SU-DHL-6 (cell line): ENCODE measurements at regions not wholly inside any gene's neighbourhood (a gene's known extent, or its start where the extent isn't known, plus 50 kb on each side); places are given as distances from the start of the nearest gene placed in this dataset.

Source experiments
- H2AFZ ChIP-seq: fragments of 200-600 bp; sonication (generic); 2 replicates; pipeline ENCODE4 v1.6.1; 2014; ENCODE audit warnings: low read depth, mild to moderate bottlenecking, moderate library complexity, mixed read lengths, antibody characterized with exemption, low read length; ENCODE audit not compliant: severe bottlenecking
- H3F3A ChIP-seq: fragments of 200-600 bp; shearing (Covaris generic); 2 replicates; pipeline ENCODE4 v1.6.0; 2016; ENCODE audit warnings: antibody characterized with exemption, mild to moderate bottlenecking; ENCODE audit not compliant: insufficient read depth
- H3K27ac ChIP-seq: fragments of 200-600 bp; sonication (generic); 2 replicates; pipeline ENCODE4 v1.5.1; 2016; ENCODE audit warnings: low read depth, mild to moderate bottlenecking, low read length, moderate library complexity, mixed read lengths
- H3K27me3 ChIP-seq: fragments of 200-600 bp; sonication (generic), shearing (Covaris generic); 2 replicates; pipeline ENCODE4 v1.6.0; 2014; ENCODE audit warnings: mild to moderate bottlenecking, low read length
- H3K36me3 ChIP-seq: fragments of 200-600 bp; sonication (generic); 2 replicates; pipeline ENCODE4 v1.6.1; 2014; ENCODE audit warnings: mild to moderate bottlenecking, low read length, mixed read lengths
- H3K4me2 ChIP-seq: fragments of 300-600, 200-600 bp; shearing (Covaris generic), sonication (generic); 2 replicates; pipeline ENCODE4 v1.6.0; 2014; ENCODE audit warnings: low read length, low read depth, mild to moderate bottlenecking; ENCODE audit not compliant: poor library complexity, severe bottlenecking
- H3K4me3 ChIP-seq: fragments of 200-600 bp; sonication (generic); 2 replicates; pipeline ENCODE4 v1.5.1; 2014; ENCODE audit warnings: antibody characterized with exemption, low read length, mild to moderate bottlenecking, mixed read lengths; ENCODE audit not compliant: insufficient read depth, poor library complexity, severe bottlenecking
- H3K79me2 ChIP-seq: fragments of 200-600 bp; sonication (generic); 2 replicates; pipeline ENCODE4 v1.6.1; 2014; ENCODE audit warnings: mild to moderate bottlenecking, low read length, moderate library complexity; ENCODE audit not compliant: insufficient read depth
- H3K9ac ChIP-seq: fragments of 200-600 bp; sonication (generic); 2 replicates; pipeline ENCODE4 v1.7.0; 2014; ENCODE audit warnings: mild to moderate bottlenecking, low read length
- H3K9me2 ChIP-seq: fragments of 200-600 bp; sonication (generic); replicated peaks from 2 replicates; pipeline ENCODE4 v1.6.1; 2014; ENCODE audit warnings: low read length; ENCODE audit not compliant: insufficient read depth
- H3K9me3 ChIP-seq: fragments of 200-600 bp; sonication (generic); 2 replicates; pipeline ENCODE4 v1.6.1; 2014; ENCODE audit warnings: low read length, mixed read lengths; ENCODE audit not compliant: insufficient read depth
- H4K20me1 ChIP-seq: fragments of 200-600 bp; sonication (generic); 2 replicates; pipeline ENCODE4 v1.6.1; 2014; ENCODE audit warnings: low read depth, mild to moderate bottlenecking, antibody characterized with exemption, low read length, moderate library complexity, mixed read lengths
- EZH2phosphoT487 ChIP-seq: fragments of 200-600 bp; sonication (generic), shearing (Covaris generic); conservative IDR thresholded peaks from 2 replicates; pipeline ENCODE4 v1.6.1; 2018; ENCODE audit warnings: mild to moderate bottlenecking, antibody characterized with exemption, low read length, moderate library complexity, mixed read lengths
- TF ChIP-seq, protein P1 (sequence below): fragments of 200-600 bp; sonication (generic); IDR thresholded peaks from one replicate; pipeline ENCODE4 v1.5.1; 2017; ENCODE audit warnings: antibody characterized with exemption, mild to moderate bottlenecking, low read length, moderate library complexity; ENCODE audit not compliant: insufficient read depth, poor library complexity, severe bottlenecking

- H2AFZ ChIP-seq: no peak overlapping the region
- no peaks in the 10 kb centered on the region for H3K79me2 ChIP-seq
- no peaks in the 10 kb centered on the region for H3K9me2 ChIP-seq
- no peaks in the 10 kb centered on the region for H3F3A ChIP-seq
- H3K27ac ChIP-seq: no peak overlapping the region
- no peaks in the 10 kb centered on the region for H4K20me1 ChIP-seq
- no peak overlapping the region for H3K4me2 ChIP-seq
- no peaks in the 10 kb centered on the region for H3K9me3 ChIP-seq
- no peak for TF ChIP-seq EZH2phosphoT487
- TF ChIP-seq, protein P1, sequence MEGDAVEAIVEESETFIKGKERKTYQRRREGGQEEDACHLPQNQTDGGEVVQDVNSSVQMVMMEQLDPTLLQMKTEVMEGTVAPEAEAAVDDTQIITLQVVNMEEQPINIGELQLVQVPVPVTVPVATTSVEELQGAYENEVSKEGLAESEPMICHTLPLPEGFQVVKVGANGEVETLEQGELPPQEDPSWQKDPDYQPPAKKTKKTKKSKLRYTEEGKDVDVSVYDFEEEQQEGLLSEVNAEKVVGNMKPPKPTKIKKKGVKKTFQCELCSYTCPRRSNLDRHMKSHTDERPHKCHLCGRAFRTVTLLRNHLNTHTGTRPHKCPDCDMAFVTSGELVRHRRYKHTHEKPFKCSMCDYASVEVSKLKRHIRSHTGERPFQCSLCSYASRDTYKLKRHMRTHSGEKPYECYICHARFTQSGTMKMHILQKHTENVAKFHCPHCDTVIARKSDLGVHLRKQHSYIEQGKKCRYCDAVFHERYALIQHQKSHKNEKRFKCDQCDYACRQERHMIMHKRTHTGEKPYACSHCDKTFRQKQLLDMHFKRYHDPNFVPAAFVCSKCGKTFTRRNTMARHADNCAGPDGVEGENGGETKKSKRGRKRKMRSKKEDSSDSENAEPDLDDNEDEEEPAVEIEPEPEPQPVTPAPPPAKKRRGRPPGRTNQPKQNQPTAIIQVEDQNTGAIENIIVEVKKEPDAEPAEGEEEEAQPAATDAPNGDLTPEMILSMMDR: no peak
- H3K27me3 ChIP-seq: no peaks in the 10 kb centered on the region
- H3K4me3 ChIP-seq: no peak overlapping the region
- H3K9ac ChIP-seq: no peak overlapping the region
- H3K36me3 ChIP-seq: no peaks in the 10 kb centered on the region
Measured at GRCh38 chr4:114034189-114034588, 54.7 kb upstream of the ARSJ start.

DNA sequence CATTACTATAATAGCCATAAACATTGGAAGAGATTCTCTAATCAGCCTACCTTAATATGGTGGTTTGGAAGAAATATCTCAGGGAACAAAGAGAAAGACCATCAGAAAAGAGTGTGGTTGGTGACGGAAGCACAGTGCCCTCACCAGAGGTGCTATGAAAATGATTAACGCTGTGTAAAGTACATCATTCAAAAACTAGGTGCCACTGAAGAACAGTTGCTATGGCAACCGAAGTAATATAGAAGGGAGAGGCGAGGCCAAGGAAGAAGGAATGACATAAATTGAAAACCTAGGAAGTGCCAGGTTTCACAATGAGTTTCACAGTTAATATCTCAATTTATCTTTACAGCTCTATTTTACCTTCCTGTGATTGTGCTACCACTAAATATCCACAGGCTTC, 57.0 kb upstream of the ARSJ start:
- no peaks in the 10 kb centered on the region for H3F3A ChIP-seq
- no peaks in the 10 kb centered on the region for H4K20me1 ChIP-seq
- H3K9me3 ChIP-seq: no peaks in the 10 kb centered on the region
- H3K27ac ChIP-seq: no peak overlapping the region
- H3K27me3 ChIP-seq: no peaks in the 10 kb centered on the region
- H3K79me2 ChIP-seq: no peaks in the 10 kb centered on the region
- no peak overlapping the region for H3K9ac ChIP-seq
- no peak overlapping the region for H2AFZ ChIP-seq
- no peak overlapping the region for H3K4me3 ChIP-seq
- no peak overlapping the region for H3K4me2 ChIP-seq
- TF ChIP-seq, protein P1: no peak
- TF ChIP-seq EZH2phosphoT487: no peak
- H3K36me3 ChIP-seq: no peaks in the 10 kb centered on the region
- H3K9me2 ChIP-seq: no peaks in the 10 kb centered on the region

DNA sequence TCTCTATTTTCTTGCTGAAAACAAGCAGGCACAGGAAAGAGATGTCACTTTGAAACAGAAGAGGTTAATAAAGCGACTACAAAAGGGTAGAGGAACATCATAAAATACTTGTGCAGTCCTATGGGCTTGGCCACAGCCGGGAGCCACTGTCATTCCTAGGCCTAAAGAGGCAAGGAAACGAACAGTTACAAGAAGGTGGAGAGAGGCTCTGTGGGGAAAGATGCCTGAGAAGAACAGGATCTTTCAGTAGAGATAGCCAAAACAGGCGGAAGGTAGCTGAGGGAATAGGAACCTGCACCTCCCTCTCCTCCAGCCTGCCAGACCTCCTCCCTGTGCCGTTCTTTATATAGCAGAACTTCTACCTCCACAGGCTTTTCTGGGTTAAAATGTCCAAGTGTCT, 57.4 kb upstream of the ARSJ start:
- TF ChIP-seq, protein P1: no peak
- no peak for TF ChIP-seq EZH2phosphoT487
- H4K20me1 ChIP-seq: no peaks in the 10 kb centered on the region
- H3K79me2 ChIP-seq: no peaks in the 10 kb centered on the region
- H3K9me3 ChIP-seq: no peaks in the 10 kb centered on the region
- no peak overlapping the region for H3K4me3 ChIP-seq
- no peaks in the 10 kb centered on the region for H3F3A ChIP-seq
- no peaks in the 10 kb centered on the region for H3K36me3 ChIP-seq
- no peak overlapping the region for H2AFZ ChIP-seq
- no peak overlapping the region for H3K27ac ChIP-seq
- H3K9ac ChIP-seq: no peak overlapping the region
- no peaks in the 10 kb centered on the region for H3K27me3 ChIP-seq
- H3K4me2 ChIP-seq: no peak overlapping the region
- H3K9me2 ChIP-seq: no peaks in the 10 kb centered on the region
